GM12891 (cell line): ENCODE measurements at regions not wholly inside any gene's neighbourhood (a gene's known extent, or its start where the extent isn't known, plus 50 kb on each side); places are given as distances from the start of the nearest gene placed in this dataset.

Source experiments
- DNase-seq: peaks from one replicate; pipeline ENCODE4 v3.0.0; 2011; ENCODE audit warnings: low spot score; ENCODE audit not compliant: insufficient read length
- FAIRE-seq: peaks from 2 replicates; lab custom pipeline; 2011; peaks lifted over from hg19 to GRCh38; lab: Jason Lieb, UNC
- PAX5 ChIP-seq: IDR thresholded peaks from 2 replicates; pipeline ENCODE4 v1.6.1; 2011; ENCODE audit warnings: low read length, moderate library complexity, mild to moderate bottlenecking; ENCODE audit not compliant: insufficient read depth, severe bottlenecking
- POLR2A ChIP-seq: IDR thresholded peaks from 2 replicates; pipeline ENCODE4 v1.6.1; 2011; ENCODE audit warnings: low read depth, low read length, control low read depth
- POLR2AphosphoS5 ChIP-seq: IDR thresholded peaks from 2 replicates; pipeline ENCODE4 v1.6.1; 2011; ENCODE audit warnings: low read depth, low read length, control low read depth
- POU2F2 ChIP-seq: IDR thresholded peaks from 2 replicates; pipeline ENCODE4 v1.6.1; 2011; ENCODE audit warnings: low read depth, mild to moderate bottlenecking, control low read depth, low read length, moderate library complexity
- SPI1 ChIP-seq: IDR thresholded peaks from 2 replicates; pipeline ENCODE4 v1.6.1; 2011; ENCODE audit warnings: low read depth, low read length, control low read depth
- TAF1 ChIP-seq: IDR thresholded peaks from 2 replicates; pipeline ENCODE4 v1.6.1; 2011; ENCODE audit warnings: low read depth, low read length, control low read depth

GRCh38 chr3:105254154-105254553 lies 112.6 kb upstream of the ALCAM start:
- no peak for TF ChIP-seq POLR2A
- TF ChIP-seq SPI1: no peak
- TF ChIP-seq POU2F2: no peak
- TF ChIP-seq POLR2AphosphoS5: no peak
- TF ChIP-seq TAF1: no peak
- no peak for TF ChIP-seq PAX5
- DNase-seq: no peak
- FAIRE-seq: no peak

GRCh38 chr3:105255350-105255749 lies 111.4 kb upstream of the ALCAM start:
- DNase-seq (no peak), FAIRE-seq (no peak)
- TF ChIP-seq SPI1: no peak
- no peak for TF ChIP-seq POLR2AphosphoS5
- TF ChIP-seq POU2F2: no peak
- no peak for TF ChIP-seq POLR2A
- TF ChIP-seq TAF1: no peak
- no peak for TF ChIP-seq PAX5

GRCh38 chr3:105259496-105259895 lies 107.2 kb upstream of the ALCAM start:
- no peak for DNase-seq
- no peak for FAIRE-seq
- TF ChIP-seq PAX5 (no peak), TAF1 (no peak), SPI1 (no peak), POLR2A (no peak), POU2F2 (no peak), POLR2AphosphoS5 (no peak)

GRCh38 chr3:105260385-105260784 lies 106.3 kb upstream of the ALCAM start:
- FAIRE-seq (peak; percentile 52), DNase-seq (no peak)
- no peak for TF ChIP-seq POU2F2
- no peak for TF ChIP-seq POLR2AphosphoS5
- TF ChIP-seq POLR2A: no peak
- TF ChIP-seq PAX5: no peak
- no peak for TF ChIP-seq SPI1
- no peak for TF ChIP-seq TAF1

GRCh38 chr3:105274536-105274935 lies 92.2 kb upstream of the ALCAM start:
- TF ChIP-seq SPI1 (no peak), POLR2AphosphoS5 (no peak), TAF1 (no peak), POLR2A (no peak), PAX5 (no peak), POU2F2 (no peak)
- FAIRE-seq (no peak), DNase-seq (no peak)

GRCh38 chr3:105274958-105275357 lies 91.8 kb upstream of the ALCAM start:
- DNase-seq (no peak), FAIRE-seq (peak; percentile 20)
- TF ChIP-seq POU2F2 (no peak), PAX5 (no peak), POLR2A (no peak), SPI1 (no peak), POLR2AphosphoS5 (no peak), TAF1 (no peak)

- FAIRE-seq (no peak), DNase-seq (no peak)
- no peak for TF ChIP-seq POLR2A
- TF ChIP-seq POLR2AphosphoS5: no peak
- TF ChIP-seq PAX5: no peak
- TF ChIP-seq POU2F2: no peak
- no peak for TF ChIP-seq TAF1
- TF ChIP-seq SPI1: no peak
These were observed 89.1 kb upstream of the ALCAM start for GRCh38 chr3:105277656-105278055.

- FAIRE-seq: no peak
- TF ChIP-seq POLR2AphosphoS5 (no peak), SPI1 (peak; percentile 48; the same call in 1 of the 2 replicates)
- no peak for DNase-seq
These were observed 88.0 kb upstream of the ALCAM start for GRCh38 chr3:105278688-105279087.

GRCh38 chr3:105281989-105282388 lies 84.7 kb upstream of the ALCAM start:
- no peak for FAIRE-seq
- TF ChIP-seq POU2F2 (no peak), SPI1 (no peak)
- no peak for DNase-seq

- DNase-seq: no peak
- TF ChIP-seq TAF1 (no peak), POU2F2 (no peak), SPI1 (no peak), POLR2A (no peak), PAX5 (no peak), POLR2AphosphoS5 (no peak)
- FAIRE-seq: no peak
These were observed 81.8 kb upstream of the ALCAM start for GRCh38 chr3:105284876-105285275.

- no peak for DNase-seq
- TF ChIP-seq POU2F2: no peak
- TF ChIP-seq POLR2A: no peak
- TF ChIP-seq PAX5: no peak
- no peak for TF ChIP-seq SPI1
- no peak for TF ChIP-seq TAF1
- TF ChIP-seq POLR2AphosphoS5: no peak
- no peak for FAIRE-seq
These were observed 81.0 kb upstream of the ALCAM start for GRCh38 chr3:105285653-105286241.
